Inflammatory macrophage (primary cell): ENCODE measurements at regions not wholly inside any gene's neighbourhood (a gene's known extent, or its start where the extent isn't known, plus 50 kb on each side); places are given as distances from the start of the nearest gene placed in this dataset.

Source experiments
- DNase-seq, 2 donors: peaks; one replicate each; pipeline ENCODE4 v3.0.0-alpha.2; 2020 to 2022

DNA sequence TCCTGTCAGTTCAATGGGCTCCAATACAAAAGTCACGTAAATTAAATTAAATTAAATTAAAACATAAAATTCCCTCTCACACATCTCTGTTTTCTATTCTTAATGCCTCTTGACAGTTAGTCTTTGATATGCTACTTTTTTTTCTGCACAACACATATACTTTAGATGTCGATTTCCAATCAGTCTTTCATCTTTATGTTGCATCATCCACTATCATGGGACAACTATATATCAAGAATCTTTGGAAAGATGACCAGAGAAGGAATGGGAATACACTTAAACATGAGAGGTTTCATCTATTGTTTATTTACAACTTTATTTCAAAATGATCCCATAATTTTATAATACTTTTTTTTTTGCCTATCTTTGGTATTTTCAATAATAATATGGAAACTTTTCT lies 733.3 kb upstream of the FANCL start:
- no peak for DNase-seq

DNA sequence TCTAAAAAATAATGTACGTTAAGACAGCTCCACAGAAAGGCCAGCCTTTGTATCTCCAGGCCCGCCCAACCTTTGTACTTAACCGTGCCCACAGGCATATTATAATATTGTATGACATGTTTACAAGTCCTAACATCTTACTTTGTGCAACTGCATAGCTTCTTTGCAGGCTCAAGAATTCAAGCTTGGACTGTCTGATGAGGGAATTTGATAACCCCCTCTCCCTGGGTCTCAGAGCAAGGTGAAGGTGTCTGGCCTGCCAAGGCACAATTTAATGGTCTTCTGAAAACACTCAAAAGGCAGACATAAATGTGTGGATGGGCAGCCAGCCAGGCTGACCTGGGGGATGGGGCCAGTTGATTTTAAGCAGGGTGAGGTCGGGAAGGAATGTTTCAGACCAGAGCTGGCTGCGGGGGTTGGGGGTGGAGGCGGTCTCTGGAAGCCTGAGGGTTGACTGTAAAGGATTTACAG lies 732.7 kb upstream of the FANCL start:
- no peak for DNase-seq

DNA sequence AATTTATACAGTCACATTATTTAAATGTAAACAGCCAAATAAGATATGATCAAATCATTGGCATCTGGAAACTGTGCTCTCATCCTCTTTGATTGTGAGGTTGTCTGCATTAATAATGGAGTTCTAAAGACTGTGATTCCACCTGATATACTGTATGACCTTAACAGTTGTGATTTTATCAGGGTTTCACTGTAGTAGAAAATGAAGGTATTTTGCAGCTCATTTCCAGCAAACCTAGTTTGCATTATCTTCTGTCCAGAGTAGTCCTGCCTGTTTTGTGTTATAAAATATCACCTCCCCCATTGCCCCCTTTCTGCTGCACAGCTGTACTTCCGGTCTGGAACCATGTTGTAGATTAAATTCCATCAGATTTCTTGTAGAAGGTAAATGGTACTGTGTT lies 731.6 kb upstream of the FANCL start:
- DNase-seq, result no peak

DNA sequence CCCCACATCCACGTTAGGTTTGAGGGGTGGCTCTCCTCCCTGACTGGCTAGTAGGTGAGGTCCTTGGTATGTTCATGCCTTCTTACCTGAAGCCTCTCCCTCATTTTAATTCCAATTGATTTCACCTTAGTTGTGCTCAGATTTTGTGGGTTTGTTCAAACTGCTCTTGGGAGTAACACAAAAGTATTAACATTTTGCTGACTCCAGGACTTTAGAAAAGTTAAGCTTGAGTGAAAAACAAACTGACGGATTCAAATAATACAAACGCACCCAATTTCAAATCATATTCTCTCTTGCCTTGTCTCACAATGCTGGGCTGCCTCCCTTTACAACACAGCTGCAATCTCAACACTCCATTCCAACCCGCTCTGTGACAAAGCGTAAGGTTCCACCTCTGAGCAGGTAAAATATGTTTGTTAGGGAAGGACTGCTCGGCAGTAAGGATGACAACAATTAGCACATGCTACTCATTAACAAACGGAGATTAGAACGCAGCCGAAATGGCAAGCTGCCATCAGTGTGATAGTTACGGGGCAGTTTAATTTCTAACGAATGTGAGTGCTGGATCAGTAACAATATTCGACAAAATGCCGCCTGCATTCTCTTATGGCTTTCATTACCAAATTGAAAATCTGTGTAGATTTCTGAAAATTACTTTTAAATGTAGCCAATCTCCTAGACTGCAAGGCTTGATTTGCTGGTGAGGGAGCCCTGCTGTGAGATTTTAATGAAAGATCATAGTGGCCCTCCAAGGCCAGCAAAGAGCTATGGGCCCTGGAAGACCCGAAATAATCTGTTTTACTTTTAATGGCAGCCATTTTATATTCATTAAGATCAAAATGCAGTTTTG lies 730.6 kb upstream of the FANCL start:
- no peak for DNase-seq

DNA sequence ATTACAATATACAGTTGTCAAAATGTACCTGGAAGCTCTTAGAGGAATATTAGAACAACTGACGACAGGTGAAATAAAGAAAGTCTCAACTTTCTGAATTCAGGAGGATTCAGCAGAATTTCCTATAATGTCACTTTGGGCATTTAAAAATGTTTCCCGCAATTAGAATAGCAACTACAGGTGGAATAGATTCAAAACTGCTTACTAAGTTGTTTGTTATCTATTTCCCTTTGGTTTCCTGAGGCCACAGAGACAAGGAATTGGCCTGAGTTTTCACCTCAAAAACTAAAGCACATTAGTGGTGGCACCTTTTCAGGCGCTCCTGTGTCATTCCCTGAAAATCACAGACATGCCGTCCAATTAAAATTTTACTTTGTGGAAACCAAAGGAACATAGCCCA lies 729.2 kb upstream of the FANCL start:
- no peak for DNase-seq

DNA sequence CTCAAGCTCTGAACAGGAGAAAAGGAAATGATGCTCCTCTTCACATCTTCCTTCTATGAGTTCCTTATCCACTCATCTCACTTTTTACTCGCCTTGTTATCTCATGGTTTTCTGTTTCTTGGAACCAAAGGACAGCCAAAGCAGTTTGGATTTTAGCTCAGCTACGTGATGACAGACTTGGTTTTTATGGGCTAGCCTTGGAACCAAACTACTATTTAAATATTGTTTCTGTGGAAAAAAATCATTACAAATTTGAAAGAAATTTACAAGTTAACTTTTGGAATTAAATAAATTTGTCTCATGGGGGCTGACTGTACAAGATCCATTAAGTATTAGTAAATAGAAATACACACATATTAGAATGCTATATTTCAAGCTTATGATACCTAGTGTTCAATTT lies 727.8 kb upstream of the FANCL start:
- no peak for DNase-seq

DNA sequence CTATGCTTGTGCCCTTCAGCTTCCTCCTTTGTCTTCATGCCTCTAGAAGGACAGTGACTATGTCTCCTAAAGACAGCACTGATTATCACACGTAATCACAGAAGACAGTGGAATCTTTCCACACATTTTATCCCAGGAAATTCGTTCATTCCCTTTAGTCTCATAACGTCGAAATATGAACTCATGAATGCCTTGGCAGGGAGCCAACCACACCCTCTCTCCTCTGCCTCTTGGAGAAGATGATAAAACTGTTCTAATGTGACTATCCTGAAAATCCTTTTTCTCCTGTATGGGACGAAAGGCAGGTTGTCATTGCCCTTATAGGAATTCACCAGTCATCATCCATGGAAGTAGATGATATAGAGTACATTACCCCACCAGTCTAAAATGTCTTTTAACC lies 726.6 kb upstream of the FANCL start:
- no peak for DNase-seq

DNA sequence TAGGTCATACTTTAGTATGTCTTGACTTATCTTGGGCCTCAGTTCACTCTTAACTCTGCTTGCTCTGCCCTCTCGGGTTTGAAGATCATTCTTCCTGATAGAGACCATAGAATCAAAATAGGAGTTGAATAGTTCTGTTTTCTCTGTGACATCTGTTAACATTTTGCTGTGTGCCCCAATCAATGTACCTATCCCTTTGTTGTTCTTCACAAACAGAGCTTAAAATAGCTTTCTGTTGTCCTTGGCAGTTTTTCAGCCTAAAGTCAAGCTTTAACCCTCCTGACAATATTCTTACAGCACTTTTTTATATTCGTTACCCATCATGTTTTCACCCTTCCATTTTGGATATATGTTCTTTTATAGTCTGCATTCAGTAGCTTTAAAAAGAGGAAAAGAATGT lies 724.5 kb upstream of the FANCL start:
- DNase-seq, result no peak

DNA sequence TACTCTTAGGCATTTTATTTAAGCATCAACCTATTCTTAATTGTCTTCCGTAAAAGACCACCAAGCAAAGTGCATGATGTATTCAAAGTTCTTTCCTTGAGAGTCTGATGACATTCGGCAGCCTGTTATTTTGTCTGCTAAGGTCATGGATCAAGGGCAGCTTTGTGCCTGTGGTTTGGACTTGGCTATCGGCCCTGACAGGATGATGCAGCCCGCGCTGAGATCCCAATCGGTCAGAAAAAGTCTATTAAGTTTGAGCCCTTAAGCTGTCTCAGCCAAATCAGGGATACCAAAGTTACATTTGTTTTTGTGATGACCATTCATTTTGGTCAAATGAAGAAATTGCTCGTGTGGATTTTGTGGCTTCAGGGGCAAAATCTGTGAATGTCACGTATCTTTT lies 718.9 kb upstream of the FANCL start:
- DNase-seq, result no peak

DNA sequence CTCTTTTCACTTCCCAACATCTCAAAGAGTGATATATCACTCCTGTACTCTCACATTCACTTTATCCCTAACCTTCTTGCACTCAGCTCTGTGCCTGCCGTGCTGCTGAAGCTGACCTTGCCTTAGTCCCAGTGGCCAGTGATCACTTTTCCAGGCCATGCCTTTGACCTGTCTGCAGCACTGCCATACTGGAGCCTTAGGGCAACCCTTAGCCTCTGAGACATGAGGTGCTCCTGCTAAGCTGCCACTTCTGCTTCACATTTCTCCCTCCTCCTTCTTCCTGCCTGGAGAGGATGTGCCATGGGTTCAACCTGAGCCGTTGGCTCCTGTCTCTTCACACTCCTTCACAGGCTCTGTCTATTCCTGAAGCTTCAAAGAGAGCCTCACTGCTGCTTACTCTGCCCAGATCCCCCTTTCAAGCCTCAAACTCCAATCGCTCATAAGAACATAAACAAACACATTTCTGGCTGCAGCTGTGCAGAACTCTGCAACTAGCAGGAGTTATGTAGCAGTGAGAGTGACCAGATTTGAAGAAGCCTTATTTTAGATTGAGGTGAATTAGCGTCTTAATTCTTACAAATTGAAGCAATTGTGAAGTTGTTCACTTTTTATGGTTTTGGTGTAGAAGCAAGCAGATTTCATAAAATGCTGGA lies 716.2 kb upstream of the FANCL start:
- no peak for DNase-seq

DNA sequence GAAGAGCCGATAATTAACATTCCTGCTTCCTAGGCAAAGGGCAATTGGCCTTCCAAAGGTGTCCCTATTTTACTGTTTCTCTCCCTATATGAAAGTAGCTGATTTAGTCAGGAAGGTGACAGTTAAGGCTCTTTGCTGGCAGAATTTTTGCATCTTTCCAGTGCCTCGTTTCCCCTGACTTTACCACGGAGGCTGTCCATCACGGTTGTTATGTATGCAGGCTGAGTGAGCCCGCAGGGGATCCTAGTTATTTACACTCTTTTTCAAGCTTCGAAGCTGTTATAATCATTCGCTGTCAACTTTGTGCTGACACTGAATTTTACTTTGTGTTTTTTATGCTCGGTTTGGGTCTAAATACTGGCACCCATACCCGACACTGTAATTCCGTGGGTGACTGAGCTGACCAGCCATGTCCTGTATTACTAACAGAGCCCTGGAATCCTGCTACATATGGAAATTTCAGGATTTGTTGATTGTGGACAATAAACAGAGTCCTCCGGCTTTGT lies 713.8 kb upstream of the FANCL start:
- no peak for DNase-seq

DNA sequence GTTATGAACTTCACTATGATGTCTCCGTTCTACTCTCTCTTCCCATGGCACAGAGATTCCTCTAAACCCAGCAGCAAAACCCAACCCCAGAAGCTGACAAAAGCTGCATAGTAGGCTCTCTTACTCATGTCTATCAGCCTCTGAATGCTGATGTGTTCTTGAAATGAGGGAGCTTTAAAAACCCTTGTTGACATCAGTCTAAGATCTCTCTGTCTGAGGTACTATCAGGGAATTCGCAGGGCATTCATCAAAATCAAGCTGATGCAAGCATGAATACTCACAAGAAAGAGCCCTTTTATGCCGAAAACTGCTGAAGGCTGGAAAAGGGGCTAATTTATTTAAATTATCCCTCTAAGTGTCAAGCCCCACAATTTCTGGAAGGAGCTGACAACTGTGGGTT lies 710.6 kb upstream of the FANCL start:
- no peak for DNase-seq

DNA sequence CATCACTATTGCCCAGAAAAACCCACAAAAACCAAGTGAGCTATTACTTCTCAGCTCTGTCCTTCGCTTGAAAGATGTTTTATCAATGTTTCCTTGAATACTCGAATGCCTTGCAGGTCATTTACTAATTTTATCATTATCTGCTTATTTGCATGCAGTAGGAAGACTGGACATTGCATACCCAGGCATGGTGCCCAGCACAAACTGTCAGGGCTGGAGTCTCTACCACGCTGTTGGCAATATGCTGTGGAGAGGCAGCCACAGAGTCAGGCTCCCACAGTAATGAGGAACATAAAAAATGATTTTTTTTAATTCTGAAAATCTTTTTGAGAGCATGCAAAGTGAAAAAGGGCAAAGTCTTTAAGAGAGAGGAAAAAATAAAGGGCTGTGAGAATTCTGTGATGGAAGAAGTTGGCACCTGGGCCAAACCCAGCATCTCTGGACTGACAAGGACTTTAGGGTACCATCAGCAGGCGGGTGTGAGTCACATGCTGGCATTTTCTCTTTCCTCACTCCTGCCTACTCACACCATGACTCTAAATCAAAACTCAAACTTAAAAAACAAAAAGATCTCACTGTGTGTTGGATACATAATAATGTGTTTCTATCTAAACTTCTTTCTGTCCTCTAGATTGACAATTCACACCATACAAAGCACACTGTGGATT lies 709.8 kb upstream of the FANCL start:
- DNase-seq, result no peak

DNA sequence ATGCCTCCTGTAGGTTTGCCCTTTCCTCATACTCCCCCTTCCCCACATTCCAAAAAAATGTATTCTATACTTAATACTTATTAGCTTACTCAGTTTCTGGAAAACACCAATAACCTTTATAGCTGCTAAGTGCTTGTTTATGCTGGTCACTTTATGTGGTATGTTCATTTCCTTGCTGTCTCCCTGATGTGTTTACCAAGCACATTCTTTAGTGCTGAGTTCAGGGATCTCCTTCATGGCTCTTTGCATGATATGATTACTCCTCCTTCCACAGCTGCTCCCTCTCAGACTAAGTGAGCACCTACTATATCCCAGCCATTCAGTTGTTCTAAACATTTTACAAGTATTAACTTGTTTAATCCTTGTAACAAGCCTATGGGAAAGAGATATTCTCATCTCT lies 698.3 kb upstream of the FANCL start:
- no peak for DNase-seq

DNA sequence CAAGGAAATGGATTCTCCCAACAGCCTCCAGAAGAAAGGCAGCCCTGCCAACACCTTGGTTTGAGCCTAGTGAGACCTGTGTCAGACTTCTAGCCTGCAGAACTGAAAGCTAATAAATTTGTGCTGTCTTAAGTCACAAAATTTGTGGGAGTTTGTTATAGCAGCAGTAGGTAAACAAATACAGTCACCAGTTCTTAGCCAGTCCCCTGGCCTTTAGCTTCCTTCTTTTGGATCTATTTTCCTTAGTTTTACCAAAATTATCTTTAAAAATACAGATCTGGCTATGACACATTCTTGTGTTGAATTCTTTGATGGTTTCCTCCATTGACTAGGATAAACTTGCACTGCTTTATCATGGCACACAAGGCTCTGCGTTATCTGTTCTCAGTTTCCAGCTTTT lies 697.9 kb upstream of the FANCL start:
- DNase-seq, result no peak

DNA sequence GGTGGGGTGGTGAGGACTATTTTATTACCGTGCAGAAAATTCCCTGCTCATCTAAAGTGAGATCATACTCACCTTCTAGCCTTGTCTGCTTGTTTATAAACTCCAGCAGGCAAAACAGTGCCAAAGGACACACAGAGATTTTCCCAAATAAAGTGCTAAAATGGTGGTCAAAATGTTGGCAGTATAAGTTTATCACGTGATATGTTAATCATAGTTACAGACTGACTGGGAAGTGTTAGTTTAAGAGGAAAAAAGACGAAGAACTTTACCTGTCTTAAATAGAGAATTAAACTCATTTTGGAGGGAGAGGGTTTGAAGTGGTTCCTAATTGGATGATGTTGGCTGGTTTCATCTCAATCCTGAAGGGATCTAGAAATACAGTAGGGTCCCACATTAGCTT lies 691.7 kb upstream of the FANCL start:
- no peak for DNase-seq

DNA sequence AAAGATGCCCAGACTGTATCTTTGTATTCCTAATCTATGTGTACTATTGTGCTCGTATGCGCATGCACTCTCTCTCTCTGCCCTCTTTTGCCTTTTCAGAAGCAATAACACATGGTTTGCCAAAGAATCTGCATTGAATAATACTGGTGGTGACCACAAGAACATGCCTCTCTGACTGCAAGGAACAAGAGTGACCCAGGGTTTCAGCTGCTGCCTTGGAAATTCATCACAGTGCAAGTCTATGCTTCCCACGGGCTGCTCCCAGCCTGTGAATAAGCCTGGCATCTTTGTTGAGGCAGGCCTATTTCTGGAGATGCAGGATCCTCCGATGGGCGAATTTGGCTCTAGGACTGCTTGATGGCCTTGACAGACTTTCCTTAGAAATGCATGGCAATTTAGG lies 689.4 kb upstream of the FANCL start:
- no peak for DNase-seq

DNA sequence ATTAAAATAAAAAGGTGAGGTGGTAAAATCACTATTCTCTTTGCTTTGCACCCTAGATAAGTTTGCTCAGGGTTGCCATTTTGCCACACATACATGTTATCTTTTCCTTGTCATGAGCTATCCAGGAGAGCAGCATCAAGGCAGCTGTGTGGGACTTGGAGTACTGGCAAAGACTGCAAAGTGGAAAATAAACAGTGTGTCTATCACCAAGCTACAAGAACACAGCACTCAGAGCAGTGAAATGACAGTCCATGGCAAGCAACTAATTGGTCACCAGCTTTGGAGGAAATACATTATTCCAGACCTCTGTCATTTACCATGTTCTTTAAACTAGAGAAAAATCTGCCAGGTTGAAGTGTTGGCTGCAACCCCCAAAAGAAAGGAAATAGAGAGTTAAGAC lies 687.8 kb upstream of the FANCL start:
- DNase-seq, result no peak

DNA sequence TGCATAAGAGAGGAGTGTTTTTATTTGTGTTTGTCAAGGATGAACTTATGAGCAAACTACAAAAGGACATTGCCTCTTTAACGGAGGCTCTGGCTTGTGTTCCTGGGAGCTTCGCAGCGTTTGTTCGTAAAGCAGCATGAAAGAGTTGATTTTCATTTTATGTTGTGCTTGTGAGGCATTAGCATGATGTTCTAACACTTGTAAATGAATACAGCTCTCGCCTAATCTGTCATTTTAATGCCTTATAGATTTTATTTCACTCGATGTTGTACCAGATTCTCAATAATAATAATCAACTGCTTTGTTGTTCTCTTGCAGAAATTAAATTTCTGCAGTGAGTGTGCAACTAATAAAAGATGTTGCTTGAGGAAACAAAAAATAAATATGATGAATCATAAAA lies 687.3 kb upstream of the FANCL start:
- DNase-seq, result no peak

DNA sequence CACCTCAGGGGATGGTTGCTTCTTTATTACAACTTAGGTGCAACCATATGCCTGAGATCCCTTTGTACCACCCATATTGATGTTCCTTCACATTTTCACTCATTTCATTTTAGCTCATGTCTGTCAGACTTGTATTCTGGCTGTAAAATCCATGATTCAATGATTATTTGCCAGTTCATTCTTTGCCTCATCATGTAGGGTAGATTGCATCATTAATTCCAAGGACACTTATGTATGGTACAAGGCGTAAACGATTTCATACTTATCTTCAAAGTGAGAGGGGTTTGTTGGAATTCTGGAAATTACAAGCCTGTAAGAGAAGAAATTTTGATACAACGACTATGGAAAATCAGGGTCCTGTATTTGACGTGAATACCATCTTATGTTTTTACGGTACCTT lies 685.0 kb upstream of the FANCL start:
- no peak for DNase-seq

DNA sequence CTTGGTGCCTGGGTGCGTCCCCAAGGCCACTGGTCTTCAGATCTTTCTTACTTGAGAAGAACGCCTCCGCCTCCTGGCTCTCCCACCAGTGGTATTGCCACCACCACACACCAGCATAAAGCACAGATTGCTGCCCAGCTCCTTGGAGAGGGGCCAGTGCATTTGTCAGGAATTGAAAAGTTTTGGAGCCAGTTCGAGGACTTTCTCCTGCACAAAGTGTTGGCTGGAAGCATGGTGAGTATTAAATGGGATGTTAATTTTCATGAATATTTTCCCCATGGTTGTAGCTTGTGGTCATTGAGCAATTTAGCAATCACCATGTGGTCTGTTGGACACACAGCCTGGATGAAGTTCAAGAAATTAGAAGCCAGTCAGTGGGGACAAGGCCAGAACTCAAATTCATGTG lies 684.6 kb upstream of the FANCL start:
- DNase-seq, result no peak

DNA sequence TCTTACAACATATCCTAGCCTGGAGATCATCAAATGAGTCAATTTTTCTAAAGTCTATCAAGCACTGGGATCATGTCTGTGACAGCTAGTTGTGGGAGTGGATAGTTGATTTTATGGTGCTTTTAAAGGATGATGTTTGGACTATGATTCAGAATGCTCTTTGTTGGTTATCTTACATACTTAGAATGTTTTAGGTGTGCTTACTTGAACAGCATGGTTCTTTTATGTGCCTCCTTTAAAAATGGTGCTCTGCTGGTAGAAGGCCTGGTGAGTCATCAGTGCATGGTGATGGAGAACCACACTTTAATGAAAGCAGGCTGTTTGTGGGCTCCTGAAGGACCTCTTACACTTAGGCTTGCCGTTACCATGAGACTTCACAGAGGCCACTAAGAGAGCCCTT lies 682.7 kb upstream of the FANCL start:
- no peak for DNase-seq

DNA sequence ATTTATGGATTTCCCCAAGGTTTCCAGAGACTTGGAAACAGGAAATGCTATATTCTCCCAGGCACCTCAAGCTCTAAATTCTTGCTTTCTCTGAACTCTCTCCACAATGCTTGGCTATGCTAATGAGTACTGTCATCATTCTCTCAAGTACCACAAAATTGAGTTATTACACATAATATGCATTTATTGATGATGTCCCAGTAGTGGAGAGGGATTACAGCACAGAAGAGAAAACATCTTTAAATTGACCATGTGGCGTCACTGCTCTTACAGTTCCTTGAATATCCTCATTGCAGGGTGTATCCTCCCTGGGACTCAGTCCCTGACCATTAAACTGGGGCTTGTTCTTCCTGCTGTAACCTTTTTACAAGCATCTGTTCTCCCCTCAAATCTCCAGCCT lies 681.1 kb upstream of the FANCL start:
- DNase-seq, result no peak

DNA sequence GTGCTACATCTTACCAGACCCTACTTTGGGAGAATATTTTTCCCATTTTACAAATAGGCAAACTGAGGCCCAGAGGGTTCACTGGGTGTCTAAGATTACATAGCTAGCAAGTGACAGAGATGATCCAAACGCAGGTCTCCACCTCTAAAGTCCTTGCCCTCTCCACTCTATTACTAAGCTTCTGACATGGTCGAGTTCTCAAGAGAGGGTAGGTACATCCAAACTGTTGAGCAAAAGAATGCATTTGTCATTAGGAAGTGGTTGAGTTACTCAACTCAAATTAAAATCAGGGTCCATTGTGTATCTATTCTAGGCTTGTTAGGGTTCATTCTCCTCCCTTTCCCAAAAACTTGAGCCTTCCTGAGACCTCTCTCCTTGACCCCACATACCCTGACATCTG lies 680.6 kb upstream of the FANCL start:
- DNase-seq, result no peak
